ENCODE measurements at regions not wholly inside any gene's neighbourhood (a gene's known extent, or its start where the extent isn't known, plus 50 kb on each side); places are given as distances from the start of the nearest gene placed in this dataset.

- TF ChIP-seq CTCF (IDR thresholded peaks at IDR 0.05): no peak
- no peak for TF ChIP-seq POLR2A (IDR thresholded peaks at IDR 0.05)
- no peak for TF ChIP-seq POLR2AphosphoS5 (IDR thresholded peaks at IDR 0.05)
Observed at GRCh38 chr14:58978343-58978742, 210.1 kb upstream of the DAAM1 start.
